H1 (cell line): ENCODE measurements at regions not wholly inside any gene's neighbourhood (a gene's known extent, or its start where the extent isn't known, plus 50 kb on each side); places are given as distances from the start of the nearest gene placed in this dataset.

Source experiments
- CTCF ChIA-PET: fragments of 300-600 bp; sonication (Branson Sonifier 250); formaldehyde crosslinking; loops from one replicate; lab custom pipeline; 2021; ENCODE audit not compliant: partially characterized antibody; lab: Charles Lee
- POLR2A ChIA-PET: fragments of 300-600 bp; sonication (Branson Sonifier 250); formaldehyde crosslinking; loops from one replicate; lab custom pipeline; 2021; ENCODE audit warnings: inconsistent platforms; ENCODE audit not compliant: partially characterized antibody; lab: Charles Lee
- DNase-seq, 2 experiments: peaks; one replicate each; pipeline versions ENCODE4 v3.0.0 to v3.0.0-alpha.2; 2010 to 2022; ENCODE audit warnings: low spot score in 2 of 2, low read depth in 1 of 2, mixed read lengths in 1 of 2
- FAIRE-seq: peaks from 2 replicates; lab custom pipeline; 2011; peaks lifted over from hg19 to GRCh38; lab: Jason Lieb, UNC
- H2AFZ ChIP-seq: 2 replicates; pipeline ENCODE4 v1.8.1; 2012; ENCODE audit warnings: low read length, inconsistent platforms
- H2AK5ac ChIP-seq: 2 replicates; pipeline ENCODE4 v1.6.1; 2013; ENCODE audit warnings: low read depth, low read length
- H2BK120ac ChIP-seq: replicated peaks from 2 replicates; pipeline ENCODE3; 2013; ENCODE audit warnings: low read depth, low read length, inconsistent platforms
- H2BK12ac ChIP-seq: 2 replicates; pipeline ENCODE4 v1.6.1; 2013; ENCODE audit warnings: low read depth, low read length
- H2BK15ac ChIP-seq: 2 replicates; pipeline ENCODE4 v1.6.1; 2013; ENCODE audit warnings: low read length
- H2BK20ac ChIP-seq: 2 replicates; pipeline ENCODE4 v1.6.1; 2013; ENCODE audit warnings: low read length
- H2BK5ac ChIP-seq: 2 replicates; pipeline ENCODE4 v1.6.1; 2013; ENCODE audit warnings: low read depth, low read length
- H3K14ac ChIP-seq: 2 replicates; pipeline ENCODE4 v1.6.1; 2013; ENCODE audit warnings: inconsistent platforms; ENCODE audit not compliant: insufficient read length
- H3K18ac ChIP-seq: 2 replicates; pipeline ENCODE4 v1.6.1; 2013; ENCODE audit warnings: low read length; ENCODE audit errors: extremely low read depth
- H3K23ac ChIP-seq: 2 replicates; pipeline ENCODE4 v1.6.1; 2013; ENCODE audit warnings: inconsistent platforms; ENCODE audit not compliant: insufficient read length
- H3K23me2 ChIP-seq: 2 replicates; pipeline ENCODE4 v1.6.1; 2013; ENCODE audit warnings: low read depth, low read length
- H3K27ac ChIP-seq: 2 replicates; pipeline ENCODE4 v1.6.1; 2011; ENCODE audit warnings: low read depth, low read length, inconsistent platforms
- H3K27me3 ChIP-seq, 4 experiments: replicated peaks in 1 of 4; 1 replicate in 1 of 4; 2 replicates in 3 of 4; pipeline versions ENCODE4 v1.6.1 to v1.8.1; 2011 to 2013; ENCODE audit warnings: low read length in 3 of 4, mild to moderate bottlenecking in 3 of 4, inconsistent platforms in 2 of 4, mixed read lengths in 2 of 4, moderate library complexity in 1 of 4; ENCODE audit not compliant: control insufficient read depth in 3 of 4, insufficient read depth in 3 of 4; ENCODE audit errors: extremely low read depth in 1 of 4
- H3K36me3 ChIP-seq, 4 experiments: 2 replicates each; pipeline versions ENCODE4 v1.6.1 to v1.8.1; 2011 to 2013; ENCODE audit warnings: mild to moderate bottlenecking in 4 of 4, low read length in 3 of 4, moderate library complexity in 2 of 4, control low read depth in 1 of 4, inconsistent platforms in 1 of 4; ENCODE audit not compliant: insufficient read depth in 4 of 4, control insufficient read depth in 2 of 4
- H3K4ac ChIP-seq: replicated peaks from 2 replicates; pipeline ENCODE3; 2013; ENCODE audit warnings: low read length, low read depth, mixed read lengths, inconsistent platforms; ENCODE audit not compliant: insufficient read length
- H3K4me1 ChIP-seq, 4 experiments: replicated peaks in 1 of 4; 1 replicate in 1 of 4; 2 replicates in 3 of 4; pipeline versions ENCODE4 v1.6.1 to v1.8.1; 2011 to 2013; ENCODE audit warnings: low read length in 3 of 4, inconsistent platforms in 2 of 4, mixed read lengths in 1 of 4; ENCODE audit not compliant: insufficient read depth in 4 of 4, control insufficient read depth in 3 of 4
- H3K4me2 ChIP-seq, 2 experiments: 2 replicates each; pipeline versions ENCODE4 v1.6.1 to v1.8.1; 2011 to 2013; ENCODE audit warnings: low read depth in 2 of 2, low read length in 2 of 2, control low read depth in 1 of 2, inconsistent platforms in 1 of 2, mild to moderate bottlenecking in 1 of 2; ENCODE audit not compliant: insufficient read depth in 1 of 2
- H3K4me3 ChIP-seq, 4 experiments: fragments of 200-600, 300-600 bp in 1 of 4; sonication (generic), shearing (Covaris generic), sonication (Bioruptor Twin) in 1 of 4; 2 replicates each; pipeline versions ENCODE4 v1.5.1 to v1.8.1; 2011 to 2016; ENCODE audit warnings: low read length in 4 of 4, low read depth in 3 of 4, control low read depth in 2 of 4, inconsistent platforms in 2 of 4, mild to moderate bottlenecking in 2 of 4, mixed read lengths in 1 of 4, moderate library complexity in 1 of 4; ENCODE audit not compliant: insufficient read depth in 2 of 4; ENCODE audit errors: extremely low read depth in 1 of 4
- H3K56ac ChIP-seq: replicated peaks from 2 replicates; pipeline ENCODE3; 2013; ENCODE audit warnings: low read depth, mild to moderate bottlenecking, mixed read lengths, low read length, inconsistent platforms; ENCODE audit not compliant: insufficient read length
- H3K79me1 ChIP-seq: 2 replicates; pipeline ENCODE4 v1.6.1; 2013; ENCODE audit warnings: low read depth, low read length, control low read depth
- H3K79me2 ChIP-seq, 2 experiments: 2 replicates each; pipeline versions ENCODE4 v1.6.1 to v1.8.1; 2012 to 2013; ENCODE audit warnings: low read length in 2 of 2, mild to moderate bottlenecking in 2 of 2, inconsistent platforms in 1 of 2; ENCODE audit not compliant: insufficient read depth in 2 of 2, control insufficient read depth in 1 of 2
- H3K9ac ChIP-seq, 4 experiments: replicated peaks in 1 of 4; 1 replicate in 1 of 4; 2 replicates in 3 of 4; pipeline versions ENCODE4 v1.6.1 to v1.8.1; 2011 to 2013; ENCODE audit warnings: low read depth in 3 of 4, low read length in 3 of 4, control low read depth in 2 of 4, mild to moderate bottlenecking in 2 of 4, moderate library complexity in 2 of 4, inconsistent platforms in 1 of 4; ENCODE audit errors: extremely low read depth in 1 of 4
- H3K9me3 ChIP-seq, 2 experiments: 2 replicates each; pipeline versions ENCODE4 v1.6.1 to v1.8.1; 2012 to 2013; ENCODE audit warnings: mild to moderate bottlenecking in 2 of 2, moderate library complexity in 2 of 2, control low read depth in 1 of 2, inconsistent platforms in 1 of 2, low read depth in 1 of 2, low read length in 1 of 2, mixed read lengths in 1 of 2; ENCODE audit not compliant: insufficient read depth in 2 of 2
- H4K20me1 ChIP-seq, 2 experiments: replicated peaks in 1 of 2; 2 replicates each; pipeline versions ENCODE3 to v1.8.1; 2011 to 2013; ENCODE audit warnings: inconsistent platforms in 2 of 2, low read length in 2 of 2, mild to moderate bottlenecking in 1 of 2; ENCODE audit not compliant: insufficient read depth in 2 of 2, control insufficient read depth in 1 of 2
- H4K5ac ChIP-seq: 2 replicates; pipeline ENCODE4 v1.6.1; 2013; ENCODE audit warnings: low read length, low read depth, mixed read lengths, inconsistent platforms; ENCODE audit not compliant: insufficient read length
- H4K8ac ChIP-seq: 2 replicates; pipeline ENCODE4 v1.8.0; 2013; ENCODE audit warnings: mild to moderate bottlenecking, moderate library complexity, low read length, inconsistent platforms; ENCODE audit not compliant: insufficient read depth; ENCODE audit errors: extremely low read depth
- H4K91ac ChIP-seq: replicated peaks from 2 replicates; pipeline ENCODE3; 2013; ENCODE audit warnings: low read length, mixed read lengths, inconsistent platforms; ENCODE audit not compliant: insufficient read length
- BACH1 ChIP-seq: IDR thresholded peaks from 2 replicates; pipeline ENCODE4 v1.6.1; 2012; ENCODE audit warnings: low read length, improper control_type of control experiment
- BCL11A ChIP-seq, 2 experiments: IDR thresholded peaks; one replicate each; pipeline ENCODE4 v1.6.1; 2011; ENCODE audit warnings: low read depth in 2 of 2, low read length in 2 of 2, mild to moderate bottlenecking in 2 of 2
- CREB1 ChIP-seq: IDR thresholded peaks from 2 replicates; pipeline ENCODE4 v1.6.1; 2012; ENCODE audit warnings: inconsistent platforms
- GABPA ChIP-seq: IDR thresholded peaks from 2 replicates; pipeline ENCODE4 v1.6.1; 2011; ENCODE audit warnings: mild to moderate bottlenecking, low read length, moderate library complexity, borderline replicate concordance; ENCODE audit not compliant: insufficient read depth
- HDAC2 ChIP-seq, 2 experiments: fragments of 300-600 bp in 1 of 2; sonication (generic) in 1 of 2; IDR thresholded peaks; 2 replicates each; pipeline ENCODE4 v1.6.1; 2011 to 2012; ENCODE audit warnings: low read depth in 2 of 2, low read length in 2 of 2, mild to moderate bottlenecking in 2 of 2, moderate library complexity in 2 of 2, borderline replicate concordance in 1 of 2, inconsistent platforms in 1 of 2
- POLR2AphosphoS5 ChIP-seq: IDR thresholded peaks from 2 replicates; pipeline ENCODE4 v1.6.1; 2011; ENCODE audit warnings: low read depth, low read length
- SP1 ChIP-seq: IDR thresholded peaks from 2 replicates; pipeline ENCODE4 v1.6.1; 2011; ENCODE audit warnings: low read depth, low read length
- TAF1 ChIP-seq: IDR thresholded peaks from 2 replicates; pipeline ENCODE4 v1.6.1; 2011; ENCODE audit warnings: mild to moderate bottlenecking, low read depth, low read length
- WGBS, 2 experiments: shearing (Covaris generic) in 1 of 2; methylation state at CpG; one replicate each; pipeline versions ENCODE4 v1.1.6 to v1.1.7; 2013 to 2015; ENCODE audit warnings: low lambda C conversion rate in 2 of 2, mixed read lengths in 2 of 2, inconsistent platforms in 1 of 2, low coverage in 1 of 2, missing lambda C conversion rate in 1 of 2; ENCODE audit not compliant: insufficient replicate concordance in 2 of 2, insufficient coverage in 1 of 2, insufficient read length in 1 of 2; ENCODE audit errors: extremely low coverage in 1 of 2, missing lambda C conversion rate in 1 of 2; 5-methylcytosine and 5-hydroxymethylcytosine counted together

DNA sequence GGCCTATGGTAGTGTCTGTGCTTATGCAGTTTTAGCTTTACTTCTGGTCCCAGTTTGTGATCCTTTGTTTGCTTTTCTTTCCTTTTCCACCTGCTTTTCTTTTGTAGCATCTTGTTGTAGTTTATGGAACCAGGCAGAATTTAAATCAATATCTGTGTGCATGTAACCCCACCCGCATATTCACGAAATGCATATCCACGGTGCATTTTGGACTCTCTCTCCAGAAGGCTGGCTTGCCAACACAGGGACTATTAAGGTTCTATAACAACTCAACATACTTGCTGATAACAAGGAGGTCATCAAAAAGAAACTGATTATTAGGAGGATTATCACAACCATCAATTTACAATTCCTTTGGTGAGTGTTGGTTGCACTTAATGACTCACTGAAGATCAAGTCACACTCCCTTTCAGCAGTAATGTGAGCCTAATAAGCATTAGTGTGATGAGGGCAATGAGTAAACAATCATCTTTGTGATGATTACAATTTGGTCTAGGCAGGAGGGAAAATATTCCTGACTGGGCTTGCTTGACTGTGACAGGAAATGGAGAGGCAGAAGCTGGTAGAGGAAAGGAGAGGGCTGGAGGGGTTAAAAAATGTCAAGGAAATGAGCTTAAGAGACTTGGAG is 378.6 kb downstream of the REEP3 start:
- H3K9ac ChIP-seq, result no peak overlapping the region
- no peaks in the 10 kb centered on the region for H3K9me3 ChIP-seq
- no peak overlapping the region for H3K18ac ChIP-seq
- POLR2A ChIA-PET, result interaction anchor here (0.8 kb wide), 1 partner anchor 14 kb away, joined by 3 read pairs; no protein-coding TSS in a partner anchor
- CTCF ChIA-PET, result interaction anchor here (0.7 to 4.7 kb wide), 7 partner anchors 10 to 1126 kb away, joined by 3 to 30 read pairs (median 3); no protein-coding TSS in a partner anchor
- H3K23ac ChIP-seq, result no peak overlapping the region
- H3K36me3 ChIP-seq, result no peaks in the 10 kb centered on the region
- no peak overlapping the region for H2BK20ac ChIP-seq
- WGBS, 2 experiments, result 90% methylated on average over 3 of the region's 3 CpGs; no CpG with 5 or more reads in 1 of the 2 experiments
- H3K4me1 ChIP-seq, result no peaks in the 10 kb centered on the region
- H3K79me1 ChIP-seq, result no peaks in the 10 kb centered on the region
- H2BK12ac ChIP-seq, result no peak overlapping the region
- H3K27ac ChIP-seq, result no peak overlapping the region
- DNase-seq, result no peak
- no peak overlapping the region for H3K4ac ChIP-seq
- no peak overlapping the region for H3K56ac ChIP-seq
- no peaks in the 10 kb centered on the region for H3K79me2 ChIP-seq
- no peak overlapping the region for H2BK15ac ChIP-seq
- no peak overlapping the region for H3K4me2 ChIP-seq
- H4K5ac ChIP-seq, result no peak overlapping the region
- no peak overlapping the region for H2AFZ ChIP-seq
- no peaks in the 10 kb centered on the region for H3K27me3 ChIP-seq
- H4K20me1 ChIP-seq, result peaks cover 0 to 2% of the 10 kb centered on the region in 2 experiments
- no peak overlapping the region for H3K4me3 ChIP-seq
- TF ChIP-seq HDAC2 (IDR thresholded peaks at IDR 0.05; ENCODE audit: borderline replicate concordance in 1 of 2, low read depth in 2 of 2, low read length in 2 of 2) (no peak), GABPA (no peak), CREB1 (no peak), BCL11A (IDR thresholded peaks at IDR 0.05; ENCODE audit: low read depth in 2 of 2, low read length in 2 of 2) (no peak), TAF1 (no peak), BACH1 (no peak), POLR2AphosphoS5 (no peak), SP1 (no peak)
- H4K8ac ChIP-seq, result no peak overlapping the region
- H2BK120ac ChIP-seq, result no peak overlapping the region
- H3K23me2 ChIP-seq, result peaks cover 2% of the 10 kb centered on the region; the same call in 1 of the 2 replicates
- no peak overlapping the region for H3K14ac ChIP-seq
- H2BK5ac ChIP-seq, result no peak overlapping the region
- H4K91ac ChIP-seq, result no peak overlapping the region
- no peak for FAIRE-seq
- H2AK5ac ChIP-seq, result no peak overlapping the region
